ENCODE measurements at regions not wholly inside any gene's neighbourhood (a gene's known extent, or its start where the extent isn't known, plus 50 kb on each side); places are given as distances from the start of the nearest gene placed in this dataset.

DNA sequence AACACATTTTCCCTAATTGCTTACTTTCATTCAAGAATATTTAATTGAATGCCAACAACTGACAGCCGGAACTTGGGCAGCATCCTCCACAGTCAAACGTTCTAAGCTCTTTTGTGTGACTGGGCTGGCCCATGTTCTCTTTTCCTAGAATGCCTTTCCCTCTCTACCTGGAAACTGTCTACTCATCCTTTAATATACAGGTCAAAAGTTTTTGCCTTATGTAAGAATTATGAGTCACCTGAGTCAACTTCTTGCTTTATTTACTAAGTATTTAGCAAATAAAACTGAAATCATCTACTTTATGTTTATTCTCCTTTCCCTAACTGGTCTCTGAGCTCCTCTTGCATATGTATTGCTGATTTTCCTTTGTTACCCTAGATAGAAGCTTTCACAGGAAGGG, 172.2 kb downstream of the CHRM3 start:
- Histone ChIP-seq H4K91ac (ENCODE audit: insufficient read depth, low read depth, low read length) (no peak overlapping the region), H4K5ac (ENCODE audit: low read depth, low read length) (no peak overlapping the region), H3K4me1 (ENCODE audit: control insufficient read depth, insufficient read depth, low read length) (no peaks in the 10 kb centered on the region), H3K4me3 (ENCODE audit: insufficient read depth, low read depth, low read length) (no peak overlapping the region), H3K9ac (ENCODE audit: low read depth, low read length) (no peak overlapping the region), H3K27me3 (ENCODE audit: control insufficient read depth, insufficient read depth, low read length) (no peaks in the 10 kb centered on the region), H3K9me1 (ENCODE audit: insufficient read depth, low read length) (no peaks in the 10 kb centered on the region), H3K79me1 (ENCODE audit: low read depth in 1 of 2, low read length in 2 of 2) (no peaks in the 10 kb centered on the region), H3K18ac (ENCODE audit: low read depth, low read length) (no peak overlapping the region), H4K20me1 (ENCODE audit: insufficient read depth, low read length) (no peaks in the 10 kb centered on the region), H4K8ac (ENCODE audit: low read depth in 2 of 2, low read length in 2 of 2) (no peak overlapping the region), H2BK20ac (ENCODE audit: low read depth, low read length) (no peak overlapping the region), H2BK5ac (ENCODE audit: low read depth, low read length, poor library complexity, severe bottlenecking) (no peak overlapping the region), H3K14ac (replicated peaks; ENCODE audit: low read depth, low read length) (no peak overlapping the region), H2AFZ (replicated peaks; ENCODE audit: low read length, poor library complexity) (no peak overlapping the region), H3K36me3 (ENCODE audit: control insufficient read depth, insufficient read depth, low read length) (no peaks in the 10 kb centered on the region), H2AK9ac (replicated peaks; ENCODE audit: low read depth, low read length, poor library complexity) (no peak overlapping the region), H2BK120ac (ENCODE audit: low read depth, low read length) (no peak overlapping the region), H3K27ac (ENCODE audit: insufficient read depth, low read length) (no peak overlapping the region), H2AK5ac (ENCODE audit: low read depth, low read length) (no peak overlapping the region), H3K4ac (ENCODE audit: low read depth, low read length) (no peak overlapping the region), H2BK15ac (ENCODE audit: low read depth, low read length) (no peak overlapping the region), H3K23ac (ENCODE audit: low read depth, low read length) (no peak overlapping the region), H3K9me3 (ENCODE audit: control insufficient read depth, insufficient read depth, low read length) (peaks cover 10% of the 10 kb centered on the region; the same call in 1 of the 2 replicates), H3K4me2 (ENCODE audit: low read depth, low read length) (no peak overlapping the region), H3K56ac (ENCODE audit: extremely low read depth, insufficient read depth, low read length) (no peak overlapping the region)
- intact Hi-C loops (cut with micrococcal nuclease) = no loop called here
- in situ Hi-C loops (cut with MboI; ENCODE audit: low sequenced_read_pairs) = no loop called here
- DNase-seq (no peak), ATAC-seq (ENCODE audit: low read depth) (no peak)
- ChIA-PET POLR2A (ENCODE audit: unreplicated experiment) (no interaction called here), CTCF (no interaction called here)
- TF ChIP-seq CHD1 (IDR thresholded peaks at IDR 0.05; ENCODE audit: low read depth, low read length) = no peak
- TF ChIP-seq RFX5 (IDR thresholded peaks at IDR 0.05; ENCODE audit: low read depth, low read length) = no peak
- 52% methylated on average over 2 of the region's 2 CpGs; no CpG with 5 or more reads in 1 of the 2 experiments for WGBS, 2 experiments (ENCODE audit: extremely low coverage in 2 of 2, insufficient read length in 1 of 2)
- dilution Hi-C loops (cut with HindIII; ENCODE audit: low sequenced_read_pairs, unreplicated experiment) = no loop called here
- no TSS peak for BruUV-seq (replicated peaks)

Data from IMR-90 (cell line).